ENCODE measurements at regions not wholly inside any gene's neighbourhood (a gene's known extent, or its start where the extent isn't known, plus 50 kb on each side); places are given as distances from the start of the nearest gene placed in this dataset.

DNA sequence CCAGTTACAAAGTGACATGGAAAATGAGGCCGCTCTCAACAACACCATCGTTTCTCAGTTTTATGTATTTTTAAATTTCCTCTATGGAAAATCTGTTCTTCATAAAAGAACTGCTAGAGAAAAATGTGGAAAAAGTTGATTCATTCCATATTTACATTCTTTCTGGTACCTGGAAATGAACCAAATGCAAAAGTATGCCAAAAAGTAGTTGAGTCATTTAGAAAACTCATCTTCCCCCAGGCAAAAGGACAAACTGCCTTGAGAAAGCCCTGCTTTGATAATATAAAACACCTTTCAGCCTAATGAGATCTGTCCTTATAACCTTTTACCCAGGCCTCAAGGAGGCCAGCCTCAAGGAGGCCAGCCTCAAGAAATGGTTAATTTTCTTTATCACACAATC is 283.0 kb upstream of the VEPH1 start:
- ChIA-PET POLR2A (interaction anchor here (1.4 kb wide), 1 partner anchor 9 kb away, joined by 5 read pairs; no protein-coding TSS in a partner anchor), CTCF (interaction anchor here (1.2 kb wide), 1 partner anchor 753 kb away, joined by 4 read pairs; no protein-coding TSS in a partner anchor)
- peak; percentile 53 for DNase-seq (ENCODE audit: low read depth, low spot score)
- H3K9me3 ChIP-seq (ENCODE audit: control insufficient read depth, insufficient read depth, low read length) = no peaks in the 10 kb centered on the region
- peak overlapping the region; percentile 47 for H3K27ac ChIP-seq (ENCODE audit: low read depth, low read length)
- TF ChIP-seq, protein P1, sequence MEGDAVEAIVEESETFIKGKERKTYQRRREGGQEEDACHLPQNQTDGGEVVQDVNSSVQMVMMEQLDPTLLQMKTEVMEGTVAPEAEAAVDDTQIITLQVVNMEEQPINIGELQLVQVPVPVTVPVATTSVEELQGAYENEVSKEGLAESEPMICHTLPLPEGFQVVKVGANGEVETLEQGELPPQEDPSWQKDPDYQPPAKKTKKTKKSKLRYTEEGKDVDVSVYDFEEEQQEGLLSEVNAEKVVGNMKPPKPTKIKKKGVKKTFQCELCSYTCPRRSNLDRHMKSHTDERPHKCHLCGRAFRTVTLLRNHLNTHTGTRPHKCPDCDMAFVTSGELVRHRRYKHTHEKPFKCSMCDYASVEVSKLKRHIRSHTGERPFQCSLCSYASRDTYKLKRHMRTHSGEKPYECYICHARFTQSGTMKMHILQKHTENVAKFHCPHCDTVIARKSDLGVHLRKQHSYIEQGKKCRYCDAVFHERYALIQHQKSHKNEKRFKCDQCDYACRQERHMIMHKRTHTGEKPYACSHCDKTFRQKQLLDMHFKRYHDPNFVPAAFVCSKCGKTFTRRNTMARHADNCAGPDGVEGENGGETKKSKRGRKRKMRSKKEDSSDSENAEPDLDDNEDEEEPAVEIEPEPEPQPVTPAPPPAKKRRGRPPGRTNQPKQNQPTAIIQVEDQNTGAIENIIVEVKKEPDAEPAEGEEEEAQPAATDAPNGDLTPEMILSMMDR (IDR thresholded peaks at IDR 0.05; ENCODE audit: low read depth, low read length) = no peak
- H3K4me3 ChIP-seq (ENCODE audit: low read depth, low read length) = no peak overlapping the region
- H3K27me3 ChIP-seq (ENCODE audit: control insufficient read depth, insufficient read depth, low read length) = no peaks in the 10 kb centered on the region

DNA sequence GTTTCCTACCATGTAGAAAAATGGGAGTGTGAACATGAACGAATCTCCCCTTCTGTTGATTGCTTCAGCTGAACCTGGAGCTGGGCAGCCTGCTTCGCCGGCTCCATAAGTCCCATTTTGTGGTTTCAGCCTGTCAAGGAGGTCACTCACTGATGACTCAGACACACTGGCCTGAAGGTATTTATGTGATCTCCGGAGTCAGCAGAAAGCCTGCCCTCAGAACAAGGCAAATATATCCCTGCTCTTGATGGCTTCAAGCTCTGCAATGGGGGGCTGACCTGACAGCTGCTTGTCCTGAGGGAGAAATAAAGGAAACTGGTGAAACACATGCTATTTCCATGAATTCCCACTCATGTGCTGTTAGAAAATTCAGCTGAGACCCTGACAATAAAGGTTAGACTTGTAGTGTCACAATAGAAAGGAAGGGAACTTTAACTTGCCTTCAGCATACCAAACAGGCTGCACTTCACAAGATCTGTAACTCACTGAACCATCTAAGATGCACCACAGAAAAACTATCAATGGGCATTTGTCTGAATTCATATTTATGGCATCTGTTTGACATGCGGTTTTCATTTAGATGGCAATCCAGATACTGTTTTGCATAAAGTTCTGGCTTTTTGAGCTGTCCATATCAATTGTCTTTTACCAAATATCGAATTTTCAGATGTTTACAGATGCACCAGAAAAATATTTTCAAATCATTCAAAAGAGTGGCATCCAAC is 282.0 kb upstream of the VEPH1 start:
- POLR2A ChIA-PET = interaction anchor here (1.4 kb wide), 1 partner anchor 10 kb away, joined by 5 read pairs; no protein-coding TSS in a partner anchor
- CTCF ChIA-PET = interaction anchor here (1.2 to 2.0 kb wide), 2 partner anchors 179 to 253 kb away, joined by 3 to 12 read pairs; no protein-coding TSS in a partner anchor

DNA sequence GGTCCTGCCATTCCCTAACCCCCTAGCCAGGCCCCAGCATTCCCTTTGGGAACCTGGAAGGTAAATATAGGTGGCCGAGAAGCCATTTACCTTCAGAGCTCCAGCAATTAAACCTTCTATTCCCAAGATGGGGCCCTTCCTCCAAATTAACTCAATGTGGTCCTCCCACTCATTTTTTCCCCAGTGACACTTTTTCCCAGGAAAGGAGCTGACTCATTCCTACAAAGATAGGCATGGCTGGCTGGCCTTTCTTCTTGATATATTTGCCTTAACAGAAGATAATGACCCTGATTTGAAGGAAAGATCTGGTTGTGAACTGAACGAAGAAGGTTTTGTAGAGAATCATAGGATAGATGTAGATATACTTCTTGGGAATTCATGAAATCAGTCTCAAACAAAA is 279.0 kb upstream of the VEPH1 start:
- DNase-seq (ENCODE audit: low read depth, low spot score) = no peak
- H3K27ac ChIP-seq (ENCODE audit: low read depth, low read length) = no peak overlapping the region
- no peaks in the 10 kb centered on the region for H3K27me3 ChIP-seq (ENCODE audit: control insufficient read depth, insufficient read depth, low read length)
- no peak overlapping the region for H3K4me3 ChIP-seq (ENCODE audit: low read depth, low read length)
- ChIA-PET CTCF (no interaction called here), POLR2A (no interaction called here)
- no peaks in the 10 kb centered on the region for H3K9me3 ChIP-seq (ENCODE audit: control insufficient read depth, insufficient read depth, low read length)
- TF ChIP-seq, protein P1 (IDR thresholded peaks at IDR 0.05; ENCODE audit: low read depth, low read length) = no peak

More for the DNA sequence above, 282.0 kb upstream of the VEPH1 start:
- DNase-seq (ENCODE audit: low read depth, low spot score) = peak; percentile 82
- Histone ChIP-seq H3K4me3 (ENCODE audit: low read depth, low read length) (no peak overlapping the region), H3K27ac (ENCODE audit: low read depth, low read length) (peak overlapping the region; percentile 43), H3K27me3 (ENCODE audit: control insufficient read depth, insufficient read depth, low read length) (no peaks in the 10 kb centered on the region), H3K9me3 (ENCODE audit: control insufficient read depth, insufficient read depth, low read length) (no peaks in the 10 kb centered on the region)
- TF ChIP-seq, protein P1 (IDR thresholded peaks at IDR 0.05; ENCODE audit: low read depth, low read length) = no peak

DNA sequence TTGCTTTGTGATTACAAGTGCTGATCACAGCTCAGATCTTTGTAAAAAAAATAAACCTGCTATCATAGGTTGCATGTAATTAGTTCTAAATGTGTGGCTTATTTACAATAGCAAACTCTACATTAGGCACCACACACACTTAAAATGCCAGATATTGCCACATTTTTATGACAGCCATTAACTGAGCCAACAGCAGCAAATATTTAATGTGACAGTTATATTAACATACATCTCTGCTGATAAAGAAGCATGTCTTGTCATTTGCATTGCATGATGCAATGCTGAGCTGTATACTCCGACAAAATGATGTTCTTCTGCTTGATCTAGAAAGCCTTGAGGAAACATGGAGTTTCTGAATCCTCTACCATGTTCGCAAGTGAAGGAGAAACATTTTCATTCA is 273.6 kb upstream of the VEPH1 start:
- POLR2A ChIA-PET = no interaction called here
- CTCF ChIA-PET = no interaction called here
- no peaks in the 10 kb centered on the region for H3K27me3 ChIP-seq (ENCODE audit: control insufficient read depth, insufficient read depth, low read length)

DNA sequence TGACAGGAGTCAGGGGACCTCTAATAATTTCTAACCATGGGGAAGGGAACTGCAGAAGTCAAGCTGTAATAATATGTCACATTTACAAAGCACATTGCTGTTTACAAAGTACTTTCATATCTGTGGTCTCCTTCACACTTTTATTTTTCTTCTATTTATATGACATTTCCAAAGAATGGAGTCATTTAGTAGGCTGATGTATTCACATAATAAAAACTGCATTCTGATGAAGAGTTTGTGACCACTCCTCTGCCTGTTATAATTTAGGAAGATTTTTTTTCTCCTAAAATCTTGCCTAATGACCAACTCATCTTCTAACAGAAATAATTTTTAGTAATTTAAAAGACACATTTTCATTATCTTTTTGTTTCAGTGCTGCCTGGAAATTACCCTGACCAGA is 272.2 kb upstream of the VEPH1 start:
- ChIA-PET POLR2A (no interaction called here), CTCF (no interaction called here)
- Histone ChIP-seq H3K27me3 (ENCODE audit: control insufficient read depth, insufficient read depth, low read length) (no peaks in the 10 kb centered on the region), H3K9me3 (ENCODE audit: control insufficient read depth, insufficient read depth, low read length) (no peaks in the 10 kb centered on the region), H3K27ac (ENCODE audit: low read depth, low read length) (no peak overlapping the region), H3K4me3 (ENCODE audit: low read depth, low read length) (no peak overlapping the region)
- DNase-seq (ENCODE audit: low read depth, low spot score) = no peak
- TF ChIP-seq, protein P1 (IDR thresholded peaks at IDR 0.05; ENCODE audit: low read depth, low read length) = no peak

More for the DNA sequence above, 273.6 kb upstream of the VEPH1 start:
- no peak for DNase-seq (ENCODE audit: low read depth, low spot score)
- Histone ChIP-seq H3K9me3 (ENCODE audit: control insufficient read depth, insufficient read depth, low read length) (no peaks in the 10 kb centered on the region), H3K27ac (ENCODE audit: low read depth, low read length) (no peak overlapping the region), H3K4me3 (ENCODE audit: low read depth, low read length) (no peak overlapping the region)
- TF ChIP-seq, protein P1 (IDR thresholded peaks at IDR 0.05; ENCODE audit: low read depth, low read length) = no peak

All from AG04450 (cell line).